ENCODE measurements at regions not wholly inside any gene's neighbourhood (a gene's known extent, or its start where the extent isn't known, plus 50 kb on each side); places are given as distances from the start of the nearest gene placed in this dataset.

DNA sequence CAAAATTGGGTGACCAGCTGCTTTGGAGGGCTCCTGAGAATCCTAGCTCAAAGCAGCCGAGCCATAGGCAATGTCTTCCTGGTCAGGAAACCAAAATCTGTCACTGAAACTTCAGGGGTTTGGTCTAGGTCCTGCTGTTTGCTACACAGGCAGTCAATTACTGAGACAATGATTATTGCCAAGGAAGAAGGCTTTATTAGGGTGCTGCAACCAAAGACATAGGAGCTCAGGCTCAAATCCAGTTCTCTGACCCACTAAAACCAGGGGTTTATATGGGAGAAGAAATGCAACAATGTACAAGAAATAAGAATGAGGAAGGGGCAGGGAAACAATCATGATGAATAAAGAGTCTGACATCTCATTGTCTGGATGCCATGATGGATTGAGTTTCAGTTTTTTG lies 410.3 kb upstream of the ZWINT start:
- no peak overlapping the region for H3K4me3 Mint-ChIP-seq
- ChIA-PET POLR2A (no interaction called here), CTCF (no interaction called here)
- H3K27ac Mint-ChIP-seq = no peak overlapping the region
- ATAC-seq (no peak), DNase-seq (no peak)
- H3K36me3 Mint-ChIP-seq (ENCODE audit: low read depth) = no peaks in the 10 kb centered on the region
- intact Hi-C loops (cut with micrococcal nuclease) = no loop called here
- TF ChIP-seq, protein P1, sequence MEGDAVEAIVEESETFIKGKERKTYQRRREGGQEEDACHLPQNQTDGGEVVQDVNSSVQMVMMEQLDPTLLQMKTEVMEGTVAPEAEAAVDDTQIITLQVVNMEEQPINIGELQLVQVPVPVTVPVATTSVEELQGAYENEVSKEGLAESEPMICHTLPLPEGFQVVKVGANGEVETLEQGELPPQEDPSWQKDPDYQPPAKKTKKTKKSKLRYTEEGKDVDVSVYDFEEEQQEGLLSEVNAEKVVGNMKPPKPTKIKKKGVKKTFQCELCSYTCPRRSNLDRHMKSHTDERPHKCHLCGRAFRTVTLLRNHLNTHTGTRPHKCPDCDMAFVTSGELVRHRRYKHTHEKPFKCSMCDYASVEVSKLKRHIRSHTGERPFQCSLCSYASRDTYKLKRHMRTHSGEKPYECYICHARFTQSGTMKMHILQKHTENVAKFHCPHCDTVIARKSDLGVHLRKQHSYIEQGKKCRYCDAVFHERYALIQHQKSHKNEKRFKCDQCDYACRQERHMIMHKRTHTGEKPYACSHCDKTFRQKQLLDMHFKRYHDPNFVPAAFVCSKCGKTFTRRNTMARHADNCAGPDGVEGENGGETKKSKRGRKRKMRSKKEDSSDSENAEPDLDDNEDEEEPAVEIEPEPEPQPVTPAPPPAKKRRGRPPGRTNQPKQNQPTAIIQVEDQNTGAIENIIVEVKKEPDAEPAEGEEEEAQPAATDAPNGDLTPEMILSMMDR (IDR thresholded peaks at IDR 0.05) = no peak
- H3K4me1 Mint-ChIP-seq (ENCODE audit: low read depth) = no peaks in the 10 kb centered on the region
- H3K9me3 Mint-ChIP-seq = peaks cover 12% of the 10 kb centered on the region
- no peaks in the 10 kb centered on the region for H3K27me3 Mint-ChIP-seq

DNA sequence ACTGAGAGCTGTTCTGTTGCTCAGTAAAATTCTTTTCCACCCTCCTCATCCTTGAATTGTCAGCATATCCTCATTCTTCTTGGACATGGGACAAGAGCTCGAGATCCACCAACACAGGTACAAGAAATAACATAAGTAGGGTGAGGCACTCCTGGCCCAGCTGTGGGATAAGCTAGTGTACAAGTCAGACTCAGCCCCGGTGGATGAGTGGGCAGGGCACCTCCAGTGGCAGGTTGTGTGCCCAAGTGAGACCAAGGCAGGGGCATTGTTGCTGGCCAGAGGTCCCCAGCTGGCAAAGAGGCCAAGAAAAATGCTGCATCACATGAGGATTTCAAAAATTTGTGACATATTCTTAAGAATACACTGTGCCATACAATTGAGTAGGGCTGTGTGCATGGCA lies 402.0 kb upstream of the ZWINT start:
- Mint-ChIP-seq H3K36me3 (ENCODE audit: low read depth) (no peaks in the 10 kb centered on the region), H3K27ac (no peak overlapping the region), H3K9me3 (no peaks in the 10 kb centered on the region), H3K4me1 (ENCODE audit: low read depth) (no peaks in the 10 kb centered on the region), H3K27me3 (no peaks in the 10 kb centered on the region), H3K4me3 (no peak overlapping the region)
- POLR2A ChIA-PET = no interaction called here
- DNase-seq = no peak
- intact Hi-C loops (cut with micrococcal nuclease) = no loop called here
- TF ChIP-seq, protein P1 (IDR thresholded peaks at IDR 0.05) = no peak
- ATAC-seq = no peak
- CTCF ChIA-PET = no interaction called here

DNA sequence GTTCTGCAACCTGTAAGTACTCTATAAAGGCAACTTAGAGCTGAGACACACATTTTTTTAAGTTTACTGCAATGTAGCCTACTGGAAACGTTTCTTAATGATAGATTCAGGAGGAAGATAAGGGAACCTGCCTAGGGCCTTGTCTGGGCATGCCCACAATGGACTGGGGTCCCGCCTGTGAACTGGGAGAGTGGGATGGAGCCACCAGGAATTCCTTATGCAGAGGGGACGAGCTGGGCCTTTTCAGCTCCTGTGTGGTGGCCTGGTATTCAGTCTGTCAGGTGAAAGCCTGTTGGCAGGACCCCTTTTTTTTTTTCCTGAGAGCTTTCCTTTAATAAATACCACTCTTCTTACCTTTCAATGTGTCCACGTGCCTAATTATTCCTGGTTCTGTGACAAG lies 384.4 kb upstream of the ZWINT start:
- CTCF ChIA-PET = no interaction called here

GRCh38 chr10:56728349-56728748 lies 367.3 kb upstream of the ZWINT start:
- H3K4me1 Mint-ChIP-seq (ENCODE audit: low read depth) = no peaks in the 10 kb centered on the region
- POLR2A ChIA-PET = no interaction called here
- ATAC-seq (no peak), DNase-seq (no peak)
- H3K27me3 Mint-ChIP-seq = no peaks in the 10 kb centered on the region
- H3K36me3 Mint-ChIP-seq (ENCODE audit: low read depth) = no peaks in the 10 kb centered on the region
- TF ChIP-seq, protein P1 (IDR thresholded peaks at IDR 0.05) = no peak
- H3K27ac Mint-ChIP-seq = no peak overlapping the region
- no peak overlapping the region for H3K4me3 Mint-ChIP-seq
- H3K9me3 Mint-ChIP-seq = peaks cover 10% of the 10 kb centered on the region
- intact Hi-C loops (cut with micrococcal nuclease) = no loop called here
- CTCF ChIA-PET = no interaction called here

More for the DNA sequence above, 384.4 kb upstream of the ZWINT start:
- Mint-ChIP-seq H3K9me3 (peaks cover 12% of the 10 kb centered on the region), H3K4me1 (ENCODE audit: low read depth) (no peaks in the 10 kb centered on the region), H3K27ac (no peak overlapping the region), H3K4me3 (no peak overlapping the region), H3K27me3 (no peaks in the 10 kb centered on the region), H3K36me3 (ENCODE audit: low read depth) (no peaks in the 10 kb centered on the region)
- intact Hi-C loops (cut with micrococcal nuclease) = no loop called here
- ATAC-seq (no peak), DNase-seq (no peak)
- POLR2A ChIA-PET = no interaction called here
- TF ChIP-seq, protein P1 (IDR thresholded peaks at IDR 0.05) = no peak

GRCh38 chr10:56722912-56723311 lies 361.9 kb upstream of the ZWINT start:
- Mint-ChIP-seq H3K27ac (no peak overlapping the region), H3K36me3 (ENCODE audit: low read depth) (no peaks in the 10 kb centered on the region), H3K9me3 (peaks cover 5% of the 10 kb centered on the region), H3K27me3 (no peaks in the 10 kb centered on the region), H3K4me1 (ENCODE audit: low read depth) (no peaks in the 10 kb centered on the region), H3K4me3 (no peak overlapping the region)
- TF ChIP-seq, protein P1 (IDR thresholded peaks at IDR 0.05) = no peak
- intact Hi-C loops (cut with micrococcal nuclease) = no loop called here
- POLR2A ChIA-PET = no interaction called here
- no peak for DNase-seq
- CTCF ChIA-PET = no interaction called here
- no peak for ATAC-seq

Data from activated CD8-positive, alpha-beta T cell treated with anti-CD3 and anti-CD28 coated beads for 36 hours (primary cell).